ENCODE measurements at regions not wholly inside any gene's neighbourhood (a gene's known extent, or its start where the extent isn't known, plus 50 kb on each side); places are given as distances from the start of the nearest gene placed in this dataset.
"Not testable (repeated sequence)": the region's sequence is repeated elsewhere in the genome, so short reads cannot be mapped to it uniquely, and the experiment has no call there.

DNA sequence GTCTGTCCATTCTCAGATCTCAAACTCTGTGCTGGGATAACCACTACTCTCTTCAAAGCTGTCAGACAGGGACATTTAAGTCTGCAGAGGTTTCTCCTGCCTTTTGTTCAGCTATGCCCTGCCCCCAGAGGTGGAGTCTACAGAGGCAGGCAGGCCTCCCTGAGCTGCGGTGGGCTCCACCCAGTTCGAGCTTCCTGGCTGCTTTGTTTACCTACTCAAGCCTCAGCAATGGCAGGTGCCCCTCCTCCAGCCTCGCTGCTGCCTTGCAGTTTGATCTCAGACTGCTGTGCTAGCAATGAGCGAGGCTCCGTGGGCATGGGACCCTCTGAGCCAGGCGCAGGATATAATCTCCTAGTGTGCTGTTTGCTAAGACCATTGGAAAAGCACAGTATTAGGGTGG is 53.1 kb upstream of the HUNK start:
- DNase-seq; H3K27me3 ChIP-seq (ENCODE audit: insufficient read depth, low read depth, severe bottlenecking); H3K36me3 ChIP-seq; H3K27ac ChIP-seq; H3K4me3 ChIP-seq (ENCODE audit: low read depth, low read length): not testable (repeated sequence)
- H3K9me3 ChIP-seq (ENCODE audit: severe bottlenecking), result peaks cover 16% of the 10 kb centered on the region

DNA sequence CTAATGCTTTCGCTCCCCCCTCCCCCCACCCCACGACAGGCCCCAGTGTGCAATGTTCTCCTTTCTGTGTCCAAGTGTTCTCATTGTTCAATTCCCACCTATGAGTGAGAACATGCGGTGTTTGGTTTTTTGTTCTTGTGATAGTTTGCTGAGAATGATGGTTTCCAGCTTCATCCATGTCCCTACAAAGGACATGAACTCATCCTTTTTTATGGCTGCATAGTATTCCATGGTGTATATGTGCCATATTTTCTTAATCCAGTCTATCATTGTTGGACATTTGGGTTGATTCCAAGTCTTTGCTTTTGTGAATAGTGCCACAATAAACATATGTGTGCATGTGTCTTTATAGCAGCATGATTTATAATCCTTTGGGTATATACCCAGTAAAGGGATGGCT is 58.5 kb upstream of the HUNK start:
- not testable (repeated sequence) for DNase-seq; H3K4me3 ChIP-seq (ENCODE audit: low read depth, low read length); H3K27me3 ChIP-seq (ENCODE audit: insufficient read depth, low read depth, severe bottlenecking); H3K27ac ChIP-seq; H3K36me3 ChIP-seq
- peaks cover 17% of the 10 kb centered on the region for H3K9me3 ChIP-seq (ENCODE audit: severe bottlenecking)

DNA sequence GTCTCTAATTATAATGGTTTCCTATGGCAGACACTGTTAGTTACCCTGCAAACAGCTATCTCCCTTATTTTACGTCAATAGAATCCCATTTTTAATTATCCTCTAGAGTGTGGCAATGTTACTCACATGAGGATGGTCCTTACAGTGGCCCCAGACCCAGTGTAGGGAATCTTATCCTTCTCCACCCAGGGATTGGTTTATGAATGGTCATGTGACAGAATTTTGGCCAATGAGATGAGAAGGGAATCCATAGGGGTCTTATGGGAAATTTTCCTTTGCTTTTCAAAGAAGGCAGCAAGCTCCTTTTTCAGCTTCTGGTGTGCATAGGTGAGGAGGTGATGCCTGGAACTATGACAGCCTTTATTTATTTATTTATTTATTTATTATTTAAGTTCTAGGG is 59.0 kb upstream of the HUNK start:
- TF ChIP-seq, protein P1, sequence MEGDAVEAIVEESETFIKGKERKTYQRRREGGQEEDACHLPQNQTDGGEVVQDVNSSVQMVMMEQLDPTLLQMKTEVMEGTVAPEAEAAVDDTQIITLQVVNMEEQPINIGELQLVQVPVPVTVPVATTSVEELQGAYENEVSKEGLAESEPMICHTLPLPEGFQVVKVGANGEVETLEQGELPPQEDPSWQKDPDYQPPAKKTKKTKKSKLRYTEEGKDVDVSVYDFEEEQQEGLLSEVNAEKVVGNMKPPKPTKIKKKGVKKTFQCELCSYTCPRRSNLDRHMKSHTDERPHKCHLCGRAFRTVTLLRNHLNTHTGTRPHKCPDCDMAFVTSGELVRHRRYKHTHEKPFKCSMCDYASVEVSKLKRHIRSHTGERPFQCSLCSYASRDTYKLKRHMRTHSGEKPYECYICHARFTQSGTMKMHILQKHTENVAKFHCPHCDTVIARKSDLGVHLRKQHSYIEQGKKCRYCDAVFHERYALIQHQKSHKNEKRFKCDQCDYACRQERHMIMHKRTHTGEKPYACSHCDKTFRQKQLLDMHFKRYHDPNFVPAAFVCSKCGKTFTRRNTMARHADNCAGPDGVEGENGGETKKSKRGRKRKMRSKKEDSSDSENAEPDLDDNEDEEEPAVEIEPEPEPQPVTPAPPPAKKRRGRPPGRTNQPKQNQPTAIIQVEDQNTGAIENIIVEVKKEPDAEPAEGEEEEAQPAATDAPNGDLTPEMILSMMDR (IDR thresholded peaks at IDR 0.05; ENCODE audit: low read depth, low read length), result no peak
- Histone ChIP-seq H3K27me3 (ENCODE audit: insufficient read depth, low read depth, severe bottlenecking) (peaks cover 2% of the 10 kb centered on the region), H3K4me3 (ENCODE audit: low read depth, low read length) (no peak overlapping the region), H3K9me3 (ENCODE audit: severe bottlenecking) (peaks cover 17% of the 10 kb centered on the region), H3K27ac (no peak overlapping the region), H3K36me3 (no peaks in the 10 kb centered on the region)
- no peak for DNase-seq

DNA sequence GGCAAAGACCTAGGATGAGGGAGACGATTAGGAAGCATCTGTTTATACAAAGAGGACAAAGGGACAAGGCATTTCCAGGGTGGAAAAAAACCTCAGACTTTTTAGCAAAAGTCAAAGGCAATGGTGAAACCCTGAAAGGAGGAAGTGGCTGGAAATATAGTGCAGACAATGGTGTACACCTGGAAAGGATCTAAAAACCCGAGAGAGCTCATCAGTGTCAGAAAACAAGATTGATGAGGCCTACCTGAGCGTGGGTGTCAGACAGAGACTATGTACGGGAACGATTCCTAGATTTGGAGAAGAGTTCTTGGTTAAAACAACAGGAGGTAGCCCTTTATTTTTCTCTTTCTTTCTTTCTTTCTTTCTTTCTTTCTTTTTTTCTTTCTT is 68.8 kb upstream of the HUNK start:
- Histone ChIP-seq H3K4me3 (ENCODE audit: low read depth, low read length) (no peak overlapping the region), H3K27me3 (ENCODE audit: insufficient read depth, low read depth, severe bottlenecking) (no peaks in the 10 kb centered on the region), H3K27ac (no peak overlapping the region), H3K9me3 (ENCODE audit: severe bottlenecking) (no peaks in the 10 kb centered on the region), H3K36me3 (no peaks in the 10 kb centered on the region)
- TF ChIP-seq, protein P1 (IDR thresholded peaks at IDR 0.05; ENCODE audit: low read depth, low read length), result no peak
- DNase-seq, result no peak

DNA sequence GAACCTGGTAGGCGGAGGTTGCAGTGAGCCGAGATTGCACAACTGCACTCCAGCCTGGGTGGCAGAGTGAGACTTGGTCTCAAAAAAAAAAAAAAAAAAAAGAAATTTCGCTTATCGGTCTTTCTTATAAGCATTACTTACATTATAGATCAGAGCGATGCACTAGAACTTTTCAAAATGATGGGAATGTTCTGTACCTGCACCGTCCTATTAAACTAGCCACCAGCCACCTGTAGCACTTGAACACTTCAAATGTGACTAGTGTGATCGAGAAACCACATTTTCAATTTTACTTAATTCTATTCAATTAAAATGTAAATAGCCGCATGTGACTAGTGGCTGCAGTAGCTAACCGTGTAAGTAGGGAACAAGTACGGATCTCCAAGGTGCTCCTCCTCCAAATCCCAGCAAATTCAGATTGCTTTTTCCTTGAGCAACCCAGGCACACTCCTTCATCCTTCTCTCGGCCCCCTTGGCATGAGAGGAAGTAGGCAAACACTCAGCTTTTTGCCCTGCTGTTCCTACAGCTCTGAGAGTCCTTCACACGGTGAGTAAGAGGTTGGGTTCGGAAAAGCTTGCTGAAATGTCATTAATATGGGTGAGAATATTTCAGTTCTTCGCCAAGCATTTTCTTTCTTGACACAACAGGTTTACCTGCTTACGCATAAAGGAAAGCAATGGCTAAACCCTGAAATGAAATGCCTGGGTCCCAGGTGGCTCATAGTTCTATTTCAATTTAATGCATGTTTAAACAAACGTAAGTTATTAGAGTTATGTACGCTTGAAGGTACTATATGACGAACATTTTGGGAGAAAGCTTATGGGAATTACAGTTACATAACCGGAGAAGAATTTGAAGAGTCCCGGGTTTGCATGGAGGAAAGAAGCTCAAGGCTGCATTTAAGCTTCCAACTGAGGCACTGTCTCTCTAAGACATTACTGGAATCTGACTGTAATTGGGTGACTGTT is 69.5 kb upstream of the HUNK start:
- Histone ChIP-seq H3K36me3 (no peaks in the 10 kb centered on the region), H3K27ac (no peak overlapping the region), H3K9me3 (ENCODE audit: severe bottlenecking) (no peaks in the 10 kb centered on the region), H3K27me3 (ENCODE audit: insufficient read depth, low read depth, severe bottlenecking) (no peaks in the 10 kb centered on the region), H3K4me3 (ENCODE audit: low read depth, low read length) (no peak overlapping the region)
- no peak for DNase-seq
- TF ChIP-seq, protein P1 (IDR thresholded peaks at IDR 0.05; ENCODE audit: low read depth, low read length), result no peak

DNA sequence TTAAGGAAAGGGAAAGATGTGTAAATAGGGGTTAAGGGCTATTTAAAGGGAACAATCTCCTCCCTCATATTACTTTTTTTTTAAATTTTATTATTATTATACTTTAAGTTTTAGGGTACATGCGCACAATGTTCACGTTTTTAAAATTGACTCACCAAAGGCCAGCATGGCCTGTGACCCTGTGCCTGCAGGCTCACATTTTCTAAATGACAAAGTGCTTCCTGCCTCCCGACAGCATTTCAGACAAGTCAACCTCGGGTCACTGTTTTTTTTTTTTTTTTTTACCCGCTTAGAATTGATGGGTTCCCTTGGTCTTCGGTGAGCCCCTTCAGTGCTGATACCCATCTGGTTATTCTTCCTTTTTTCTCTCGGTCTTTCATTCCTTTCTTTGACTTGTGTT is 70.4 kb upstream of the SCAF4 start:
- no peaks in the 10 kb centered on the region for H3K9me3 ChIP-seq (ENCODE audit: severe bottlenecking)
- H3K36me3 ChIP-seq, result no peaks in the 10 kb centered on the region
- no peak for DNase-seq
- no peaks in the 10 kb centered on the region for H3K27me3 ChIP-seq (ENCODE audit: insufficient read depth, low read depth, severe bottlenecking)
- no peak overlapping the region for H3K4me3 ChIP-seq (ENCODE audit: low read depth, low read length)
- TF ChIP-seq, protein P1 (IDR thresholded peaks at IDR 0.05; ENCODE audit: low read depth, low read length), result no peak
- no peak overlapping the region for H3K27ac ChIP-seq
